Femur (tissue), 1 donor: ENCODE measurements at regions not wholly inside any gene's neighbourhood (a gene's known extent, or its start where the extent isn't known, plus 50 kb on each side); places are given as distances from the start of the nearest gene placed in this dataset.

ENCODE experiments used
- DNase-seq: peaks from one replicate; pipeline ENCODE4 v3.0.0-alpha.2; 2017

GRCh38 chr13:29947839-29948238, 97.4 kb upstream of the UBL3 start:
- DNase-seq = no peak

DNA sequence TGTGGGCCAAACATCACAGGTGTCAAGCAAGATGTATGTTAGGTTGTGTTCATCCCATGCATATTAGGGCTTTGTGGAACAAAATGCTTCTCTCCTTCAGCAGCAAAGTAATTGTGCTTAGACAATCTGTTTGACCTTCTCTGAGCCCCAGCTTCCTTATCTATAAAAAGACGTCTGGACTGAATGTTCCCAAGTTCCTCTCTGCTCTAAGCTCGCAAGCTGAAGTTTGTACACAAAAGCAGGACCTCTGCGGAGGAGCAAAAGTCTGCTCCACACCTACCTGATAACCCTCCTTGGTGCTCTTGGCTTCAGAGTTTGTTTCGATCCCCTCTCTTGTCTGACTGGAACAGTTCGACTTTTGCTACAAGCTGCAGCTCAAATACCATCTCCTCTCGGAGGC, 95.7 kb upstream of the UBL3 start:
- DNase-seq = no peak

- no peak for DNase-seq
These were observed 93.3 kb upstream of the UBL3 start for GRCh38 chr13:29943686-29944085.

DNA sequence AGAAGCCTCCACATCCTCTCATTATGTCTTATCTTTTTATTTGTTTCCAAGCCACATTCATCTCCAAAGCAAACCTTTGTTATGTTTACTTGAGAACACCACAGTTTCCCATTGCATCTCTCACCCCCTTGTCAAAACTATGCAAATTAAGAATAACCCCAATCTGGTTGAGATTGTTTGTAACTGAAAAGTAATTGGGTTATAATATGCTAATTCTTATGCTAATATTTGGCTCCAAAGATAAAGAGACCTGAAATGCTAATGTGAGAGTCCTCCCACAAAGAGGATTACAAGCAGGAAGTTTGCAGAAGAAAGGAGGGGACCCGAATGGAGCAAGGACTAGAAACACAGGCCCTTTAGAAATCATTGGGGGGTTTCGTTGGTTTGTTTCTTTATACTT, 92.9 kb upstream of the UBL3 start:
- no peak for DNase-seq

GRCh38 chr13:29940715-29941114, 90.3 kb upstream of the UBL3 start:
- DNase-seq = no peak

DNA sequence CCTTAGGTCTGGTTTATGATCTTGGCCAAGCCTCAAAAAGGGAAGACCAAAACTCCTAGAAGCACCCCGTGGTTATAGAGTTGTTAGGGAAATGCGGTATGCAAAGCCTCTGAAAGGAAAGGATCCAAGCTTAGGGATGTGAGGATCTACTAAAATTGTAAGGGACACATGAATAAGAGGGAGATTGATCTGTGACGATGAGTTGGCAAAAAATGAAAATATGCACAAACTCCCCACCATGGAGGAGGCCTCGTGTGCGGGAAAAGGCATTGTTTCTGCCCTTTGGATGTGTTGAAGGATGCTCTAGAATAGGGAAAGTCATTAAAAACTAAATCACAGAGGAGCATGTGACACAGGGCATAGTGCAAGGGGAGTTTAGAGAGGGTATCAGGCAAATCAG, 88.7 kb upstream of the UBL3 start:
- no peak for DNase-seq

- DNase-seq = no peak
These were observed 87.4 kb upstream of the UBL3 start for GRCh38 chr13:29937841-29938240.

DNA sequence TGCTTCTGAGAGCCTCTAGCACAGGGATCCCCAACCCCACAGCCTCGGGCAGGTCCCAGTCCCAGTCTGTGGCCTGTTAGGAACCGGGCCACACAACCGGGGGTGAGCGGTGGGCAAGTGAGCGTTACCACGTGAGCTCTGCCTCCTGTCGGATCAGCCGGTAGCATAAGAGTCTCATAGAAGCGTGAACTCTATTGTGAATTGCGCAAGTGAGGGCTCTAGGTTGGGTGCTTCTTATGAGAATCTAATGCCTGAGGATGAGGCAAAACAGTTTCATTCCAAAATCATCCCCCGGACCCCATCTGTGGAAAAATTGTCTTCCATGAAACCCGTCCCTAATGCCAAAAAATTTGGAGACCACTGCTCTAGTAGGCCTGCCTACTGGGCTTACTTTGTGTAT, 87.0 kb upstream of the UBL3 start:
- DNase-seq = no peak

DNA sequence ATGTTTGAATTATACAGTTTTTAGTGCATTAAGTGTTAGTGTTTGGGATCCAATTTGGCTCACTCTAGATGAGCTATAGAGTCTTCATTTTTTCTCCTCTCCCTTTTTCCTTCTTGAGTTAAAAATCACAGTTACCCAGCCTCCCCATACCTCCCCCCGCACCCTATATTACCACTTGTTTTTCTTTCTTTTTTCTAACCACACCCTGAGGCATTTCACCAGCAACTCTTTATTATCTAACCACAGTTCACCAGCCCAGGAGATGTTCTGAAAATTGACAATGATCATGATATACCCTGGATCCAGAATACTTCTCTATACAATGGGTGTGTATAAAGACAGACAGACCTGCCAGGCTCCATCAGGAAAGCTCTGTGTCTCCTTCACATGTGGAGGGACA, 86.5 kb upstream of the UBL3 start:
- DNase-seq = no peak

DNA sequence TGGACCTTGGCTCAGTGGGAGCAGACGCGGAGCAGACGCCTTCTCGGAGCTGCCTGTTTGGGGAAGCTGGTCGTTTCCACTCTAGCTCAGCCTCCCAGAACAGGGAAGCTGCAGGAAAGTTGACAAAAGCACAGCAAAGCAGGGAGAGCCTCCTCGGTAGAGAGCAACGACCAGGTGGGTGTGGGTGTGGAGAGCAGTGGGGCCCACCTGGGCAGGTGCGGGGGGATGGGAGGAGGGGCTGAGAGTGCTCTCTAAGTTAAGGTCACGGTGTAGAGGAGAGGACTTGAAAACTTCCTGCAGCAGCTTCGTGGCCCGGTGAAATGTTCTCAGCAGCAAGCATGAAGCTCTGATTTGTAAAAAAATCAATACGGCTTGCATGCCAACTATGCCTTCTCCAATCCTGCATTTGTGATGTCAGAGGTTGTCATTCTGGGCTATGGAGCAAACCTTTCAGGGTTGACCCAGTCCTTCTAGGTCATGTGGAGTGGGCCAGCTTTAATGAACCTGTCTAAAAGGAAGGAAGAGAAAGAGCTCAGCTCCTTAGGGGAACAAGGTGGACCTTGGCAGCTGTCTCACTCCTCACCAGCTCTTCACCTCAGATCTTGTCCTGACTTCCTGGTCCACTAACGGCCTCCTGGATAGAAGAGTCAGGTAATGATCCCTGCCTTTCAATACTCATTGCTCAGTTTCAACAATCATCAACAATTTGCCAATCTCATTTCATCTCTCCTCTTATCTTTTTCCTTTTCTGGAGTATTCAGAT, 85.8 kb upstream of the UBL3 start:
- DNase-seq = no peak

- DNase-seq = no peak
These were observed 85.0 kb upstream of the UBL3 start for GRCh38 chr13:29935309-29935981.

DNA sequence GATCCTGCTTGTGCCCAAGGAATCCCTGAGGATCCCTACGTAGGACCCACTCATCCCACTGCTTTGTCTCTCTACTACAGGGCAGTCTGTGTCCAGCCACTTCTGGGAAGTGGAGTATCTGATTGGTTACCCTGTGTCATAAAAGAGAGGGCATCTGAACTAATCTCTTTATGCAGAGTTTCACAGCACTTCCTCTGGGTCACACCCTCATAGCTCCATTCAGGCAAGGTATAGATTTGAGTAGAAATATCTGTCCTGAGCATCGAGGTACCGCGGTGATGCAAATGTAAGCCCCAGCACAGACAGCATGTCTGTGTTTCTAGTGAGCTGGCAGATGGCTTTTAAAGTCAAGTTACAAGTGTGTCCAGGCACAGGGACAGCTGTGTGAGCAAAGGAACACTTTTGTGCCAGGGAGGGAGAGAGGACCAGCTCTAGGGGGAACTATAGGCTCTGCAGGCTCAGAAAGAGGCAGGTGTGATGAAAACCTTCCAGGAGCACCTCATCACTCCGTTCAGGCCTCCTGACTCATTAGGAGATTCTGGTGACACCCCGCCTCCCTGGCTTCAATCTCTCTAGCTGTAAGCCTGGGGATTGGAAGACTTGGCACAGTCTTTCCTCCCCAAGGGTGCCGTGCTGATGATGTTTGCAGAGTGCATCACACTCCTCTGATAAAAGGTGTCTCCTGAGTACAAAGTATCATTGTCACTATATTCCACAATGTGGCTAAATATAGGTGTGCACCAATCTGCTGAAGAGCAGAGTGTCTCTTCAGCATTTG, 84.3 kb upstream of the UBL3 start:
- no peak for DNase-seq

GRCh38 chr13:29933401-29933800, 83.0 kb upstream of the UBL3 start:
- no peak for DNase-seq

DNA sequence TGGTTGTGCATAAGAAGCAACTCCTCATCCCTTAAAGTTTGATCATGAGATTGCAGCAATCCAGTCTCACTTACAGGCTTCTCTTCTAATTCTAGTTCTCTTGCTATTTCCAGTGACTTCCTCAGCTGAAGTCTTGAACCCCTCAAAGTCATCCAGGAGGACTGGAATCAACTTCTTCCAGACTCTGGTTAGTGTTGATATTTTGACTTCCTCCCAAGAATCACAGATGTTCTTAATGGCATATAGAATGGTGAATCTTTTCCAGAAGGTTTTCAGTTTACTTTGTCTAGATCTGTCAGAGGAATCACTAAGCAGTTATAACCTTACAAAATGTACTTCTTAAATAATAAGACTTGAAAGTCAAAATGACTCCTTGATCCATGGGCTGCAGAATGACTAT, 81.3 kb upstream of the UBL3 start:
- DNase-seq = no peak

DNA sequence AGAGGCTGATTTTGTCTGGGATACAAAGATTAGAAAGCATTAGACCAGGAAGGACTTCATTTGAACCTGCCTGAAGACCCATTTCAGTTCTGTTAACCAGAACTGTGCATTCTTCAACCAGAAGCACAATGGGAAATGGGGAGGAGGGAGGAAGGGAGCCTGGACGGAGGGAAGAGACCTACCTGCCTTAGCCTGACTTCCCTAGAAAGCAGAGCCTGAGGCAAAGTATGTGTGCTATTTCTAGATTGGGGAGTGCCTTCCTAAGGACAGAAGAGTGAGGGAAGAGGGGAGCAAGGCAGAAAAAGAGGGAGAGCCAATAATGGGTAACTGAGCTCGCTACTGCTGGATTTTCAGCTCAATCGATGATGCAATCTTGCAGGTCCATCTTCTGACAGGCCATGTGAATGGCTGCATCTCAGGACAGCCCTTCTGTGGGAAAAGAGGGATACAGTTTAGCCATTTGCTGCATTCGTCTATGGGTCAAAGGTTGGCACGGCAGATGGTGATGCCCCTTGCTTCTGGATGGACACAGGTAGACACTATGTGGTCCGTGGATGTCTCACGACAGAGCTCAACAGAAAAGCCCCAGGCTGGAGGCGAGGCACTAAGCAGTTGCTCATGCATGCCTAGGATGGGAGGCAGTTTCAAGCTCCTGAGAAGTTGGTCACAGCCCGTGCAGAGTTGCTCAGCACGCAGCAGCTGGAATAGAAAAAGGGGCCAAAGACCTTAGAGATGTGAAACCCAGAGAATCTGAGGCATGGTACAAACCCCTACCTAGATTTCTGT, 78.8 kb upstream of the UBL3 start:
- no peak for DNase-seq

- DNase-seq = no peak
These were observed 75.7 kb upstream of the UBL3 start for GRCh38 chr13:29926098-29926476.

DNA sequence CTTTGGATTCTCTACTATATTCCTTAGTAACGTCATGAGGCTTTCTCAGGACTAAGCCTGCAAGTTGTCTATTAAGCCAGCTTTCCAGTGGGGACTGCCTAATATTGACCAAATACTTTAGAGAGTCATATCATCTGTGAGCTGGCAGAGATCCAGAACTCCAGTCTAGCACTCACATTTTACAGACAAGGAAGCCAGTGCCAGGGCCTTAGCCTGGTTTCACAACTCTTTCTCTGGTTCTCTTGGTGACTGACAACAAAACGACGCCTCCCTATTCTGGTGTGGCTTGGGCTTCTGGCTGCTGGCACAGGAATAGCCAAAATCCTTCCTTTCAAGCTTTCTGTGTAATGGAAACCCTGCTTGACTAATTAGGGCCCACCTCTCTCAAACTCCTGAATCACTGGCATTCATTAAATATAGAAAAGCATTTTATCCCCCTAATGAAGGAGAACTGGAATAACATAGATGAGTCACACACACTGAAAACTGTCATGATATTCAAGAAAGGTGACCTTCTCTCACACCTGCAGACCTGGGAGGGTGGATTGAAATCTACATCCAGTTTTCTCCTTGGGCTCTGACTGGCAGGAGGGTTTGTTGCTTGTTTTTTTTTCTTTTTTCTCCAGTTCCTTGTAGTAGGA, 75.2 kb upstream of the UBL3 start:
- peak; percentile 69 for DNase-seq

GRCh38 chr13:29924482-29925350, 74.3 kb upstream of the UBL3 start:
- DNase-seq = no peak

DNA sequence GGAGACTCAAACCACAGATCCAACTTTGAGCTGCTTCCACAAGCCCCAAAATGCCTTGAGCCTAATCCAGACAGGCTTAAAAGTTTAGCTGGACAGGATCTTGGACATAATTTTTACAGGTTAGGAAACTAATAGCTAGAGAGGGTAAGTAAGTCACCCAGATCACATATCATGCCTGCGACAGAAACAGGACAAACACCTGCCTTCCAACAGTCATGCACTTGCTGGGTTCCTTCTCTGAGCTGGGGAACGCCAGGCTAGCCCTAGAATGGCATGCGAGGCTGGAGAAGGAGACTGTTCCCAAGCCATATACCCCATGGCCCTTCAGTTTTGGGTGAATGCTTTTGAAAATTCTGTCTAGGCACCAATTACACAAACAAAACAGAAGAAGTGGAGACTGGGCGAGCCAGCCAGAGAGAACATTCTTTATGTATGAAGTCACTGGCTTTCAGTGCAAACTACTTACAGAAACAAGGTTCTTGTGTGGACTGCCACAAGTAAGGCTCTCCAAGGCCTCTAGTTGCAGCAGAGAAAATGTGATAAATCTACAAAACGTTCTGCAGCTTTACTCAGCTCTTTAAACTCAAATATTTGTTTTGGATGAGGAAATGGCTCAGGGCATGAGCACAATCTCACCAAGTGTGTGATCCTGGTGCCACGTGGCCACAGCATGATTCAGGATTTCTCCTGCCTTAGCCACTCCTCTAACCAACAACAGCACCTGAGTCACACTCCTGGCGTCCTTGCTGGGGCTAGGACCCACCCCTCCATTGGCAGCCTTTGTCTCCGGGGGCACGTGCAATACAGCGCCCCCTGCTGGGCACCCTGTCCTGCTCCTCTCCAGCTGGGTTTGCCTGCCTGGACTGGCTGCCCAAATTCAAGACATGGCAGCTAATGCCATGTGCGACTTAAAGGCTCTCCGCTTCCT, 73.4 kb upstream of the UBL3 start:
- DNase-seq = peak; percentile 75

DNA sequence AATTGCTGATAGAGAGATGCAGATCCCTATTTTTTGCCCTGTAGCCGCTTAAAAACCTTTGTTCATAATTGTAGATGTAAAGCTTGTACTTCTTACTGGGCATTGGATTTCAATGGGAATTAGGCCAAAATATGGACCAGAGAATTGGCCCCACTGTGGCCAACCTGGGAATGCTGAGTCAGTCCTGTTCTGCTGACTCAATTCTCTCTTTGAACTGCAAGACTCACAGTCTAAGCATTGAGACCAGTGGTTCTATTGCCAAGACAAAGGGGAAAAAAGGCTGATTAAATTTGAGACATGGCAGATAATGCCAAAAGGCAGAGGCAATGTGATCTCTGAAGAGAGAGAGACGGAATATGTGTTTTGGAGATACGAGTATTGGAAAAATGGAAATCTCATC, 72.5 kb upstream of the UBL3 start:
- no peak for DNase-seq
